ENCODE measurements at regions not wholly inside any gene's neighbourhood (a gene's known extent, or its start where the extent isn't known, plus 50 kb on each side); places are given as distances from the start of the nearest gene placed in this dataset.

DNA sequence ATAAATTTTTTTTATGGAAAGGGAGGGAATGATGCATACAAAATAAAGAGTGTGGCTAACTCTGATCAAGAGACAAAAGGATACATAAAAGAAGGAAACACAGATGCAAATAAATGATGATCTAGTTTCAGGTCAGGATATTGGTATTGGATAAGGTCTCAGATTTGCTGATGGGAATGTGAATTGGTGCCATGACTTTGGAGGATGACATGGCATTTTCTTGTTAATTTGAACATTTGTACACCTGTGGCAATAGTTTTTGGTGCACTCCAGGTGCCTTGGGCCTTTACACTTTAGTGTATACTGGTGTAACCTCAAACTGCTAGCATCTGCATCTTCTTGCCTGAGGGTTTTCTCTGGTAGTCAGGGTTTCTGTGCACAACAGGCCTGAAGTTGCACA is 279.3 kb downstream of the TMEM121 start:
- no peak for TF ChIP-seq CTCF (conservative IDR thresholded peaks at IDR 0.05; ENCODE audit: low read depth in 2 of 2)
- TF ChIP-seq EZH2 (IDR thresholded peaks at IDR 0.05; ENCODE audit: low read depth, unreplicated experiment), result no peak
- TF ChIP-seq POLR2AphosphoS5 (IDR thresholded peaks at IDR 0.05; ENCODE audit: low read depth), result no peak
- TF ChIP-seq EZH2phosphoT487 (IDR thresholded peaks at IDR 0.05; ENCODE audit: unreplicated experiment), result no peak
- no peak for TF ChIP-seq JUNB (IDR thresholded peaks at IDR 0.05; ENCODE audit: unreplicated experiment)
- no peak for TF ChIP-seq ZNF114 (CRISPR knock-in tag; IDR thresholded peaks at IDR 0.05)
- no peak for TF ChIP-seq ZNF462 (CRISPR knock-in tag; IDR thresholded peaks at IDR 0.05)
- no peak for TF ChIP-seq REST (IDR thresholded peaks at IDR 0.05; ENCODE audit: unreplicated experiment)
